ENCODE measurements at regions not wholly inside any gene's neighbourhood (a gene's known extent, or its start where the extent isn't known, plus 50 kb on each side); places are given as distances from the start of the nearest gene placed in this dataset.

- DNase-seq: no peak
- H3K4me1 ChIP-seq (ENCODE audit: low read depth): no peaks in the 10 kb centered on the region
- no peak for ATAC-seq
- TF ChIP-seq, protein P1, sequence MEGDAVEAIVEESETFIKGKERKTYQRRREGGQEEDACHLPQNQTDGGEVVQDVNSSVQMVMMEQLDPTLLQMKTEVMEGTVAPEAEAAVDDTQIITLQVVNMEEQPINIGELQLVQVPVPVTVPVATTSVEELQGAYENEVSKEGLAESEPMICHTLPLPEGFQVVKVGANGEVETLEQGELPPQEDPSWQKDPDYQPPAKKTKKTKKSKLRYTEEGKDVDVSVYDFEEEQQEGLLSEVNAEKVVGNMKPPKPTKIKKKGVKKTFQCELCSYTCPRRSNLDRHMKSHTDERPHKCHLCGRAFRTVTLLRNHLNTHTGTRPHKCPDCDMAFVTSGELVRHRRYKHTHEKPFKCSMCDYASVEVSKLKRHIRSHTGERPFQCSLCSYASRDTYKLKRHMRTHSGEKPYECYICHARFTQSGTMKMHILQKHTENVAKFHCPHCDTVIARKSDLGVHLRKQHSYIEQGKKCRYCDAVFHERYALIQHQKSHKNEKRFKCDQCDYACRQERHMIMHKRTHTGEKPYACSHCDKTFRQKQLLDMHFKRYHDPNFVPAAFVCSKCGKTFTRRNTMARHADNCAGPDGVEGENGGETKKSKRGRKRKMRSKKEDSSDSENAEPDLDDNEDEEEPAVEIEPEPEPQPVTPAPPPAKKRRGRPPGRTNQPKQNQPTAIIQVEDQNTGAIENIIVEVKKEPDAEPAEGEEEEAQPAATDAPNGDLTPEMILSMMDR (IDR thresholded peaks at IDR 0.05): no peak
- intact Hi-C loops (cut with DNase I, micrococcal nuclease): no loop called here
- no peak overlapping the region for H3K4me3 ChIP-seq
- no peaks in the 10 kb centered on the region for H3K9me3 ChIP-seq
- no peaks in the 10 kb centered on the region for H3K36me3 ChIP-seq (ENCODE audit: low read depth)
Measured at GRCh38 chr16:73610605-73611156, 562.8 kb upstream of the ZFHX3 start.

DNA sequence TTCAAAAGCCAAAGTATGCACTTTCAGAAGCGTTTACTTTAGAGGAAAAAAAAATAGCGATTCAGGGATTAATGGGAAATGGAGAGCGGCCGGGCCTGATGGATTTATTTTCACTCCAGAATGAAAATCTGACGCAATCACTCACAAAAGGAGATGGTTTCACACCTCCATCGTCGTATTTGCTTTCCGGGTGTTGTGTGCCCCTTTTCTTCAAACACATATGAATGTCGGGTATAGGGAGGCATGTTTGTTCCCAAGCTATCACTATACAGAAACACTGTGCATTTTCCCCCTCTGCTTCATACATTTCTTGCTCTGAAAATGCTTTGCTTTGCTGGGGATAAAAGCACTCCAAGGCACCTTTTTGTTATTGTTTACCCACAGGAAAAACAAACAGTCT is 562.2 kb upstream of the ZFHX3 start:
- H3K9me3 ChIP-seq: no peaks in the 10 kb centered on the region
- DNase-seq (no peak), ATAC-seq (no peak)
- TF ChIP-seq, protein P1 (IDR thresholded peaks at IDR 0.05): no peak
- no peak overlapping the region for H3K4me3 ChIP-seq
- no peaks in the 10 kb centered on the region for H3K36me3 ChIP-seq (ENCODE audit: low read depth)
- H3K4me1 ChIP-seq (ENCODE audit: low read depth): no peaks in the 10 kb centered on the region
- intact Hi-C loops (cut with DNase I, micrococcal nuclease): no loop called here

GRCh38 chr16:73608911-73609310 is 561.0 kb upstream of the ZFHX3 start:
- Histone ChIP-seq H3K4me1 (ENCODE audit: low read depth) (no peaks in the 10 kb centered on the region), H3K36me3 (ENCODE audit: low read depth) (no peaks in the 10 kb centered on the region), H3K9me3 (no peaks in the 10 kb centered on the region), H3K4me3 (no peak overlapping the region)
- ATAC-seq: no peak
- TF ChIP-seq, protein P1 (IDR thresholded peaks at IDR 0.05): no peak
- DNase-seq: no peak
- intact Hi-C loops (cut with DNase I, micrococcal nuclease): no loop called here

- TF ChIP-seq, protein P1 (IDR thresholded peaks at IDR 0.05): no peak
- intact Hi-C loops (cut with DNase I, micrococcal nuclease): no loop called here
- no peak for ATAC-seq
Measured at GRCh38 chr16:73605309-73605708, 557.4 kb upstream of the ZFHX3 start.

GRCh38 chr16:73601911-73602310 is 554.0 kb upstream of the ZFHX3 start:
- no peak for DNase-seq
- TF ChIP-seq, protein P1 (IDR thresholded peaks at IDR 0.05): no peak
- Histone ChIP-seq H3K9me3 (no peaks in the 10 kb centered on the region), H3K4me3 (no peak overlapping the region), H3K36me3 (ENCODE audit: low read depth) (no peaks in the 10 kb centered on the region), H3K4me1 (ENCODE audit: low read depth) (no peaks in the 10 kb centered on the region)
- ATAC-seq: no peak
- intact Hi-C loops (cut with DNase I, micrococcal nuclease): no loop called here

More at GRCh38 chr16:73605309-73605708, 557.4 kb upstream of the ZFHX3 start:
- Histone ChIP-seq H3K9me3 (no peaks in the 10 kb centered on the region), H3K36me3 (ENCODE audit: low read depth) (no peaks in the 10 kb centered on the region), H3K4me3 (no peak overlapping the region), H3K4me1 (ENCODE audit: low read depth) (no peaks in the 10 kb centered on the region)
- no peak for DNase-seq

GRCh38 chr16:73599870-73600269 is 551.9 kb upstream of the ZFHX3 start:
- DNase-seq: no peak
- Histone ChIP-seq H3K4me1 (ENCODE audit: low read depth) (no peaks in the 10 kb centered on the region), H3K4me3 (no peak overlapping the region), H3K36me3 (ENCODE audit: low read depth) (no peaks in the 10 kb centered on the region), H3K9me3 (no peaks in the 10 kb centered on the region)
- TF ChIP-seq, protein P1 (IDR thresholded peaks at IDR 0.05): no peak
- intact Hi-C loops (cut with DNase I, micrococcal nuclease): no loop called here
- no peak for ATAC-seq
